Mononuclear cell (primary cell): ENCODE measurements at regions not wholly inside any gene's neighbourhood (a gene's known extent, or its start where the extent isn't known, plus 50 kb on each side); places are given as distances from the start of the nearest gene placed in this dataset.
"Not testable (repeated sequence)": the region's sequence is repeated elsewhere in the genome, so short reads cannot be mapped to it uniquely, and the experiment has no call there.

Experiments
- H3K27me3 ChIP-seq: 2 replicates; pipeline ENCODE4 v1.6.0; 2011; ENCODE audit warnings: low read length, control low read depth; ENCODE audit not compliant: insufficient read depth
- H3K4me1 ChIP-seq: 2 replicates; pipeline ENCODE4 v1.5.1; 2011; ENCODE audit warnings: mild to moderate bottlenecking, low read length, control low read depth; ENCODE audit not compliant: insufficient read depth
- H3K4me3 ChIP-seq: 2 replicates; pipeline ENCODE4 v1.5.1; 2011; ENCODE audit warnings: mild to moderate bottlenecking, low read length, moderate library complexity
- H3K9me3 ChIP-seq: 2 replicates; pipeline ENCODE4 v1.5.1; 2011; ENCODE audit warnings: low read depth, mild to moderate bottlenecking, control low read depth, low read length

DNA sequence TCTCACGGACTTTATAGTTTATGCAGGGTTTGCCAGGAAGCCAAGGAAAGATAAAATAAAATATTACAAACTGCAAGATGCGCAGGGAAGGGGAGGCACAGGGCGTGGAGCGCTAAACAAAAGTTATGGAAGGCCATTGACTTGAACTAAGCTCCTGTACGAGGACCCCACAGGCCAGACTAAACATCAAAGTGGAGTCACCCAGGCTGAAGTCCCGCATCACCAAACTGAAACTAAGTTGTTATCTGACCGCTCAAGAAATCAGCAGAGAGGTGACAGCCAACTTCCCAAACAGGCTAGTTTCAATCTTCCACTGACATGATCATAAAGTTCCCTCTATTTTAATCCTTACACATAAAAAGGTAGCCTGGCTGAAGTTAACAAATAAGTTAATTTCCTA, 90.5 kb upstream of the YWHAQ start:
- no peak overlapping the region for H3K4me3 ChIP-seq
- no peaks in the 10 kb centered on the region for H3K27me3 ChIP-seq
- H3K9me3 ChIP-seq: no peaks in the 10 kb centered on the region
- H3K4me1 ChIP-seq: no peaks in the 10 kb centered on the region

DNA sequence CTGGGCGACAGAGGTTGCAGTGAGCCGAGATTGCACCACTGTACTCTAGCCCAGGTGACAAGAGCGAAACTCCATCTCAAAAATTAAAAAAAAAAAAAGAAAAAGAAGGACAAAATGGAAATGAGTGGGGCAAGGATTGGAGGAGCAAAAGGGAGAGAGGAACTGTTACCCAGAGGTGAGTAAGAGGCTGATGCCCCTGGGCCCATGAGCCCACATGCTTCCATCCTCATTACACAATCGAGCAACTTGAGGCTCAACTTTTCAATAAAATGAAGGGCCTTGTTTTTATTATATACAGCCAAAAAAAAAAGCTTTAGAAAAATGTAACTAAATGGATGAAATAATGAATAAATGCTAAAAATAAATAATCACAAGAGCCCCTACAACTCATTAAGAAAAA, 91.7 kb upstream of the YWHAQ start:
- Histone ChIP-seq H3K27me3 (no peaks in the 10 kb centered on the region), H3K4me3 (no peak overlapping the region), H3K4me1 (no peaks in the 10 kb centered on the region), H3K9me3 (no peaks in the 10 kb centered on the region)

DNA sequence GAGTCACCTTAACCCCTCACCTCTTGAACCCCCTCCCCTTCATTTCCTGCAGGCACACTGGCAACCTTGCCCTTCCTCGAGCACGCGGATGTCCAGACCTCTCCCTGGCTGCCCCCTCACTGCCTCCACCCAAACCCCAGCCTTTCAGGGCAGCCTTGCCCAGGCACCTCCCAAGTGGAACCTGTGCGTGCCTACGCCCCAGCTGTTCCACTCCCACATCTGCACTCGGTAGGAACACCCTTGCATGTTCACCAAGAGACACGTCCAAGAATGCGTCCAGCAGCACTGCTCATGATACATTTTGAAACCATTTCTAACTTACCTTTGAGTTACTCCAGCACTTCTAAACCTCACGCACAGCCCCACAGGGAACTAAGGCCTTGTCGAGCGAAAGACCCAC, 93.8 kb upstream of the YWHAQ start:
- Histone ChIP-seq H3K27me3 (no peaks in the 10 kb centered on the region), H3K4me3 (no peak overlapping the region), H3K9me3 (no peaks in the 10 kb centered on the region), H3K4me1 (no peaks in the 10 kb centered on the region)

DNA sequence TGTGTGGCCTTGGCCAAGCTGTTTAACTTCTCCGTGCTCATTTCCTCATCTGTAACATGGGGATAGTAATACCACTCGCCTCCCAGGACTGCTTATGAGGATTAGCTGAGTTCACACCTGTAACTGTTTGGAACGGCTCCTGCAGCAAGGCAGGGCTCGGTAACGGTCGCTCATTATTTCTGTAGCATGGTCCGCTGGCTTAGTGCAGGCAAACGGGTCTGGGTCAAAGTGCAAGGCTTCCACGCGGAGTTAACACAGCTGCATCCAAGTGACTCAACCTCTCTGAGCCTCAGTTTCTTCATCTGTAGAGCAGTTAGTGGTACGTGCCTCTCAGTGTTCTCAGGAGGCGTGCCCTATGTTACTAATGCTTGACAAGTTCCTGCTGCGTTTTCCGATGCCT, 94.3 kb upstream of the YWHAQ start:
- Histone ChIP-seq H3K4me1 (no peaks in the 10 kb centered on the region), H3K9me3 (no peaks in the 10 kb centered on the region), H3K4me3 (no peak overlapping the region), H3K27me3 (no peaks in the 10 kb centered on the region)

DNA sequence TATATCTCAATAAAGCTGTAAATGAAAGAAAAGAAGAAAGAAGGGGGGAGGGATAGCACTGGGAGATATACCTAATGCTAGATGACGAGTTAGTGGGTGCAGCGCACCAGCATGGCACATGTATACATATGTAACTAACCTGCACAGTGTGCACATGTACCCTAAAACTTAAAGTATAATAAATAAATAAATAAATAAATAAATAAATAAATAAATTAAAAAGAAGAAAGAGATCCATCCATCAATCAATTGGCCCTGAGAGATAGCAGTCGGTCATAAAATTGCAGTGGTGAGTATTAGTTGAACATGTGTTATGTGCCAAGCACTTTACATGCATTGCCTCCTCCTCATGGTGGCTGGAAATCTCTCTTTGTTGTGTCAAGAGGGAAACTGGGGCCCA, 95.2 kb upstream of the YWHAQ start:
- not testable (repeated sequence) for H3K27me3 ChIP-seq, H3K4me1 ChIP-seq, H3K9me3 ChIP-seq, H3K4me3 ChIP-seq

DNA sequence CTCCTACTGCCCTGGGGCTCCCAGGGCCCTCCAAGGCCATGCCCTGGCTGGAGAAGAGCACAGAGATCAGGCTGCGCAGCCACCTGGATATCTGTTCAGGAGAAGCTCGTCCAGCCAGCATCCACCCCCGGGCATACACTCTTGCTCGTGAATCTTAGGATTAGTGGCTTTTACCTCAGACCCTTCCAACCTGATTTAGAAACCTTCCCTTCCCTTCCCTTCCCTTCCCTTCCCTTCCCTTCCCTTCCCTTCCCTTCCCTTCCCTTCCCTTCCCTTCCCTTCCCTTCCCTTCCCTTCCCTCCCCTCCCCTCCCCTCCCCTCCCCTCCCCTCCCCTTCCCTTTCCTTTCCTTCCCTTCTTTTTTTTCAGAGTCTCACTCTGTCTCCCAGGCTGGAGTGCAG, 99.7 kb upstream of the YWHAQ start:
- not testable (repeated sequence) for H3K27me3 ChIP-seq, H3K4me3 ChIP-seq, H3K9me3 ChIP-seq, H3K4me1 ChIP-seq

DNA sequence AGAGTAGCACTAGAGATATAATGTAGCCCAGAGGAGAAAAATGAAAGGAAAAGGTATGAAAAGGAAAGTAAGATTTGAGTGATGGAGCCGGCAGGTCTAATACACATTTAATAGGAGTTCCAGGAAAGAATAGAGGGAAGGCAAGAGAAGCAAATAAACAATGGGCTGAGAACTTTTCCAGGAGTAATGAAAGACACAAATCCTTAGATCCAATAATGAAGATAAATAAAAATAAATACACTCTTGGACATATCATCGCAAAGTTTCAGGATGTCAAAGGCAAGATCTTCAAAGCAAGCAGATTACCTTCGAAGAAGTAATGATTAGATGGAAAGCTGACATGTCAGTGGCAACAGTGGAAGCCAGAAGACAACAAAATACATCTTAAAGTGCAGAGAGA, 102.0 kb upstream of the YWHAQ start:
- Histone ChIP-seq H3K27me3 (no peaks in the 10 kb centered on the region), H3K4me1 (peaks cover 23% of the 10 kb centered on the region), H3K4me3 (no peak overlapping the region), H3K9me3 (no peaks in the 10 kb centered on the region)

DNA sequence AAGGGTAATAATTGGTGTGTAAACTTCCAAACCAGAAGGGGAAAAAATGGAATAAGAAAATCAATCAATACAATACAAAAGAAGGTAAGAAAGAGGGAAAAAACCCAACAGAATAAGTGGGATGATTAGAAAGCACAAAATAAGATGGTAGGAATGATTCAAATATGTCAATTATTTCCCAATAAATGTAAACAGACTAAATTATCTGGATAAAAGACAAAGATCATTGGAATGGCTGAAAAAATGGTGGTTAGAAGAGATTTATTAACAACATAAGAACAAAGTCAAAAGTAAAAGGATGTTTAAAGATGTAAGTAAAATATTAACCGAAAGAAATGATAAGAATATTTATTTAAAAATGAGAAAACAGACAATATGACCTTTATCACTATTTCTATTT, 103.5 kb upstream of the YWHAQ start:
- Histone ChIP-seq H3K9me3 (no peaks in the 10 kb centered on the region), H3K4me3 (no peak overlapping the region), H3K4me1 (peaks cover 36% of the 10 kb centered on the region), H3K27me3 (no peaks in the 10 kb centered on the region)

DNA sequence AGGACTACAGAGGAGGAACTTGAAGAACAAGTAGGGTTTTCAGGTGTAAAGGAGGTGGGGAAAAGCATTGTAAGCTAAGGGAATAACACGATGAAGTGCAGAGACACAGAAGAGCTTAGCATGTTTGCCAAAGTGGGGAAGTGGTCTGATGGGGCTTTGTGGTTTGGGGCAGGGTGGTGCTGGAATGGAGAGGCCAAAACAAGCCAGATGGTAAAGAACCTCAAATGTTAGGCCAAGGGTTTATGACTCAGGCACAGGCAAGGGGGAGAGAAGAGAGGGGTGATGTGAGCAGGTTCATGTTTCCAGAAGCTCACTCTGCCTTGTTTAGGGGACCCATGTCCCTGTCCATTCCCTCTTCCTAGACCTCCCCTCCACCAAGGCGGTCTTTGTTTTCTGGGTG, 104.5 kb upstream of the YWHAQ start:
- no peak overlapping the region for H3K4me3 ChIP-seq
- H3K27me3 ChIP-seq: no peaks in the 10 kb centered on the region
- peaks cover 41% of the 10 kb centered on the region for H3K4me1 ChIP-seq

DNA sequence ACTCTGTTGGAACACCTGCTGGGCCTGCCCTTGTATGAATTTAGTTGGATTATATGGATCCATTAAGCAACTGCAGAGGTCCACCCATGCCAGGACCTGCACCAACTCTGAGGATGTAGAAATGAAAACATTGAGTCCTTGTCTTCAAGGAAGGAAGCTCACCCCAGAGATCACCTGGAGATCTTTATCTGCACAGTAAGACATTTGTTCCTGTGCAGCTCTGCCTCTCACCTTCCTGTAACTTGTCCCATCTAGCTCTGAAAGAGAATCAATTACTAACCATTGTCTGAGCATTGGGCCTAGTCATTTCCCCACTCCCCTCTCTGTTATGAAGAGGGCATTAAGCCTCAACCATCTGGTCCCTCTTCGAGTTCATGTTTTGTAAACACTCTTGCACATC, 105.2 kb upstream of the YWHAQ start:
- Histone ChIP-seq H3K9me3 (no peaks in the 10 kb centered on the region), H3K4me1 (peaks cover 41% of the 10 kb centered on the region), H3K27me3 (no peaks in the 10 kb centered on the region), H3K4me3 (no peak overlapping the region)

More for the DNA sequence above, 104.5 kb upstream of the YWHAQ start:
- no peaks in the 10 kb centered on the region for H3K9me3 ChIP-seq

DNA sequence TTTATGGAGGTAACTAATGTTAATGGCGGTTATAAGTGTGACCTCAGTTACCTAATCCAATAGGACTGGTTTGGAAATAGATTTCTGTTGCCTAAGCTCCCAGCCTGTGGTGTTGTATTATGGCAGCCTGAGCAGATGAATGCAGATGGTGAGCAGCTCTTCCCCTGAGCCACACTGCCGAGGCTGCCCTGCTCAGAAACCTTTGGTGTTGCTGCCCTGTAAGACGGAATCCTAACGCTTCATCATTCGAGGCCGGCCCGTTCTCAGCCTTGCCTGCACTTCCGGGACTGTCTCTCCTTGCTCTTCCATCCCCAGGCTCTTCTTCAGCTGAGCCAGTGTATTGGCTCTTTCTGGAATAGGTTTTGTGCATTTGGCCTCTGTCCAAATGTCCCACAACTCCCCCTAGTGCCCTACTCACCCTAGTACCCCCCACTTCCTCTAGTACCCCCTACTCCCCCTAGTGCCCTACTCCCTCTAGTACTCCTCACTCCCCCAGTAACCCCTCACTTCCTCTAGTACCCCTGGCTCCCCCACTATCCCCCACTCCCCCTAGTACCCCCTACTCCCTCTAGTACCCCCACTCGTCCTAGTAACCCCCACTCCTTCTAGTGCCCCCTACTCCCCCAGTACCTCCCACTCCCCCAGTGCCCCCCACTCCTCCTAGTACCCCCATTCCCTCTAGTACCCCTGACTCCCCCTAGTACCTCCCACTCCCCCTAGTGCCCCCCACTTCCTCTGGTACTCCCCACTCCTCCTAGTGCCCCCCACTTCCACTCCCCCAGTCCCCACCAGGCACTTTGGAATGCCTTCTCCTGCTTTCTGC, 106.0 kb upstream of the TAF1B start:
- peaks cover 41% of the 10 kb centered on the region for H3K4me1 ChIP-seq
- H3K27me3 ChIP-seq: no peaks in the 10 kb centered on the region
- H3K4me3 ChIP-seq: no peak overlapping the region
- H3K9me3 ChIP-seq: no peaks in the 10 kb centered on the region

DNA sequence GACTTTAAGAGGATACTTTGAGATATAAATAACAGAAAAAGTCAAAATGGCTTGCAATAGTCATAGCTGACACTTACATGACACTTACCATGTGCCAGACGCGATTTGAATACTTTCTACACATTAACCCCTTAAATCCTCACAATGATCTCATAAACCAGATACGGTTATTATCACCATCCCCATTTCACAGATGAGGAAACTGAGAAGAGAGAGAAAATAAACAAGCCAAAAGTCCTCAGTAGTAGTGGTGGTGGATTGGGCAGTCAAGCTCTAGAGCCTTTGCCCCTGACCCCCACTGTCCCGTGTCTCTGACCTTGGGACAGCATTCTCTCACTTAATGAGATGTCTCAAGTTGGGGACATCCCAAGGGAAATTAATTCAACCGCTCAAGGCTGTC, 105.2 kb upstream of the TAF1B start:
- Histone ChIP-seq H3K4me1 (peaks cover 41% of the 10 kb centered on the region), H3K9me3 (no peaks in the 10 kb centered on the region), H3K4me3 (no peak overlapping the region), H3K27me3 (no peaks in the 10 kb centered on the region)

DNA sequence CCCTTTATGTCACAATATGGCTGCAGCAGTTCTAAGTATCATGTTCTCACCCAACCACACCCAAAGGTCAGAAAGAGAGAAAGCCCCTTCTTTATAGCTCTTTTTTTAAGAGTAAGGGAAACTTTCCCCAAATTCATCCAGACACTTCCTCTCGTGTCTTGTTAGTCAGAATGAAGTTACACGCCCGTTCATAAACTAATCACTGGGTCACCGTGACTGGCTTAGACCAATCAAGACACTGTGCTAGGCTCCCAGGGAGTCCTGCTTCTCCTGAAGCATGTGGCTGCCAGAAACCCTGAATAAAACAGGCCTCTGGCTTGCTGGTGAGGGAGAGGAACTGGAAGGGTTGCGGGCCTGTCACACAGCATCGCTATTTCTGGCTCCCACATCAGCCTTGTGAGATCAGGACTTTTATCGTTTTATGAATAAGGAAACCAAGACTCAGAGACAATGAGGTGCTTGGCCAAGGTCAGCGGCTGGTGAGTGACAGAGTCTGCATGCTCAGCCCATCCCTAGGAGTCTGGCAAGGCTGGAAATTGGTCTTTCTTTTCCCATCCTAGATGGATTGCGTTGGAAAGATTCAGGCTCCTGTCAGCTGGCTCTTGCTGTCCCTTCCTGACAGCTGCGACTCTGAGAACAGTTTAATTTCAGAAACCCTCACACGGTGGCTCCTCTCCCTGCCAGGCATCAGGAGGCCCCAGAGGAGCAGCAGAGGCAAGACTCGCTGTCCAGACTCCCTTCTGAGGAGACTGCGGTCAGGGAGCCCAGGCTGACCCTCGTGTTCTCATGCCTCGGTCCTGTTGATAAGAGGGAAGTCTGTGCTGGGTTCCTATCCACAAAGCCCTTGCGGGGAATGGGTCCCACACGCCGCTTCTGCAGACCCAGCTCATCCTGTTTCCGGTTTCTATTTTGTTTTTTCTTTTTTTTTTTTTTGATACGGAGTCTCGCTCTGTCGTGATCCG, 104.5 kb upstream of the TAF1B start:
- H3K27me3 ChIP-seq: no peaks in the 10 kb centered on the region
- no peaks in the 10 kb centered on the region for H3K9me3 ChIP-seq
- peak overlapping the region; percentile 2 for H3K4me3 ChIP-seq
- H3K4me1 ChIP-seq: peaks cover 41% of the 10 kb centered on the region

DNA sequence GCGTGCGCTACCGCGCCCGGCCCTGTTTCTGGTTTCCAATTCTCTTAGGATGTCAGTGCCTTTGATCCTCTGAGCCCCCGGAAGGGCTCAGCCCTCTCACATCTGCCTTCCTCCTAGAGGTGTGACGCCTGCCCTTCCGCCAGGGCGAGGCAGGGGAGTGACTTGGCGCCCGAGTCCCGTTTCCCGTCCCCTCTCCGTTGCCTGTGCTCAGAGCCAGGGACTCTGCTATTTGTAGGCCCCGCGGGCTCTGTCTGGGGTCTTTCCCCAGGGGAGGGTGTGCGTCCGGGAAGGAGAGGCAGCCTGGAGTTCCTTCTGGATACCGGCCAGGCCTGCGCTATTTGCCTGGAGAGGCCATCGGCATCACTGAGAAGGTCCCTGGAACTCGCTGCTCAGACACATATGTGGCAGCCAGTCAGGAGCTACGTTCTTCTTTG, 103.7 kb upstream of the TAF1B start:
- no peaks in the 10 kb centered on the region for H3K27me3 ChIP-seq
- H3K9me3 ChIP-seq: no peaks in the 10 kb centered on the region
- H3K4me3 ChIP-seq: peak overlapping the region; percentile 2
- H3K4me1 ChIP-seq: peaks cover 41% of the 10 kb centered on the region

DNA sequence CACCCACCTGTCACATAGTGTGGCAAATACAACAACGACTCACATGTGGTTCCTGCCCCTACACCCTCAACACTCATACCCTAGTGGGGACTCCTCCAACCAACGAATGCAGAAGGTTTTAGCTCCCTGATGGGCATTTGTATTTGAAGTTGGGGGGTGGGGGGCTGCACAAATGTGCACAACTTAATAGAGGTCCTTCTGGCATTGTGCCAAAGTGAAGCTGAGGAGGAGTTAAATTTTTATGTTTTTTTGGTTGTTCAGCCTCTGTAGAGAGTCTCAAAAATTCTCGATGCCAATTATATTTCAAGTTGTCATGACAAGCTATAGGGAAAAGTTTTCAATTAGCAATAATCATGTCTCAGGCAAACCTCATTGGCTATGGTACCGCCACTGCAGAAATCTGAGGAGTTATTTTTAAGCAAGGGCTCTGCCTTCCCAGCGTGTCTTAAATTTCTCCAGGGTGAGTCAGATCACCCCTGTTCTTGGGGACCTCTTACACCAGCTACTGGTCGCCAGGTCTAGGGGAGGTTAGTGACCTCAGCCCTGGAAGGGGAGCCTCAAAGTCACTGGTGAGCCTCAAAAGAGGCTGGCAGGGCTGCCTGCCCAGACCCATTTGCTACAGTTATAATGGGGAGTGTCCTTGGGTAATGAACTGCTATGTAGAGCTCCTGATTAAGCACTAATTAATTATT, 102.7 kb upstream of the TAF1B start:
- Histone ChIP-seq H3K4me1 (peaks cover 36% of the 10 kb centered on the region), H3K9me3 (no peaks in the 10 kb centered on the region), H3K27me3 (no peaks in the 10 kb centered on the region), H3K4me3 (no peak overlapping the region)
